Erythroblast (primary cell): ENCODE measurements at regions not wholly inside any gene's neighbourhood (a gene's known extent, or its start where the extent isn't known, plus 50 kb on each side); places are given as distances from the start of the nearest gene placed in this dataset.
A peak's percentile ranks its signal among the peaks of the same experiment; 100 is the strongest.
"Not testable (repeated sequence)": the region's sequence is repeated elsewhere in the genome, so short reads cannot be mapped to it uniquely, and the experiment has no call there.

ENCODE experiments used
- DNase-seq, 2 experiments: peaks; one replicate each; lab custom pipeline; 2025; lab: John Stamatoyannopoulos, UW
- GATA1 ChIP-seq: IDR thresholded peaks from 2 replicates; pipeline ENCODE4 v1.6.1; 2011; ENCODE audit warnings: low read depth, mild to moderate bottlenecking, control low read depth, low read length, moderate library complexity
- POLR2A ChIP-seq: IDR thresholded peaks from 2 replicates; pipeline ENCODE4 v1.6.1; 2011; ENCODE audit warnings: mild to moderate bottlenecking, low read length

DNA sequence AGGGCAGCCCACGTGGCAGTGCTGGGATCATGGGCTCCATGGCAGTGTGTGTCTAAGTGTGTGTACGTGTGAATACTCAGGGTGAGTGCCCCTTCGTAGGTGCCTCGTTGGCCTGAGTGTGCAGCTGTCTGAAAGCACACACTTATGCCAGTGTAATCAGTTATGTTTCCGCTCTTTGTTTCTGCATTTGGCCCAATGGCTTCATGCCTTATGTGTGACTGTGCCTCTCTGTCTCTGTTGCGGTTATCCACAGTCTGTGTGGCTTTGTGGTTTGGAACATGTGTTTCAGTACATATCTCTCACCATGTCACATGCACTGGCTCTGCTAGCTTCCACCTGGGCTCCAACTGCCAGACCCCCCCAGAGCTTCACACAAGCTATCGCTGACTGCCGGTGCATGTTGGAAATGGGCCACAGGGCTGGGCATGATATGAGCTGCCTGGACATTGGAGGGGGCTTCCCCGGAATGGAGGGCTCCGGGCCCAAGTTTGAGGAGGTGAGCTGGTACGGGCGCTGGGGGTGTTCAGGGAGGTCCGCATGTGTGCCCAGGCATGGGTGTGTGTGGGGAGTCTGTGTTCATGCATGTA lies 70.3 kb upstream of the TINAGL1 start:
- TF ChIP-seq GATA1 (no peak), POLR2A (no peak)
- peak in 1 of 2 experiments; percentile 32 for DNase-seq

DNA sequence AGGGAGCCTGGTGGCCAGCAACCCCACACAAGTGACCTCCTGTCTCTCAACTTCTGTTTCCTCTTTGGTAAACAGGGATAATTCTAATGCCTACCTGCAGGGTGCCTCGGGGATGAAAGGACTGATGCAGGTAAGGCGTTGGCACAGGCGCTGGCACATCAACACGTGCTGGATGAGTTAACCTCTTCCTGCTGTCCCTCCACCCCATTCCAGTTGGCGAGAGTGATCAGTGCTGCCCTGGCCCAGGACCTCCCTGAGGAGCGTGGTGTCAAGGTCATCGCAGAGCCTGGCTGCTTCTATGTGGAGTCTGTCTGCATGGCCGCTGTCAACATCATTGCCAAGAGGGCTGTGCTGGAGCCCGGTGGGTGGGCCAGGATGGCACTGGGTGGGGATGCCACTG lies 69.1 kb upstream of the TINAGL1 start:
- no peak for DNase-seq
- TF ChIP-seq GATA1 (no peak), POLR2A (no peak)

DNA sequence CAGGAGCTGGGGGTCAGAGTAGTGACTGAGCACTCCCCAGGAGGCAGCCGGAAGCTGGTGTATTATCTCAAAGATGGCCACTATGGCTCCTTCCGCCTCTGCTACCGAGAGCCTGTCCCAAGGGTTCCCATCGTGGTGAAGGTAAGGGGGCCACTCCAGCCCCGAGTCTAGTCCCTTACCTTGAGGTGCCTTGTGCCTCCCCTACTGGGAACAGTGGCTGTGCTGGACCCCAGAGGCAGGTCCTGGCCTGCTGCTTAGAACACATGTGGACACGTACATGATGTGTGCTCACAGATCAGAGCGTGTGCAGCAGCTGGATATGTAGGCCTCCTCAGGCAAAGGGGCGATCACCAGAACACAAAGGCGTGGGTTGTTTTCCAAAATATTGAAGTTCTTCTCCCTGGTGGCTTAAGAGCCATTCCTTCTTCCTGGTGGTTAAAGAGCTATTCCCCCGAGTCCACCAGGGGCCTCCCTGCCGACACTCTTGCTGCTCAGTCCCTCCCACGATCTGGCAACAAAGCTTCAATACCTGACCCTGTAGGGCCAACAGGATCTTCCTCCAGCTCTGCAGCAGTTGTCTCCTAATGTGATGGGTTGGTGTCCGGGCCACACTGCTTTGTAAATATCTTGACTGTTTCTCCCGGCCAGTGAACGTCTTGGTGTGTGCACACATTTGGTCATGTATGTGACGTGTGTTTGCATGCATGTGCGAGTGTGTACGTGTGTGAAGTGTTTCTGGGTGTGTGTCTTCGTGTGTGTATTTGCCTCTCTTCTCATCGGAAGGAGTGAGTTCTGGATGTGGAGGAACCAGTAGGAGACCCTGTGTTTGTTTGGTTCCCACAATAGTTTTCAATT lies 68.4 kb upstream of the TINAGL1 start:
- no peak for TF ChIP-seq GATA1
- TF ChIP-seq POLR2A, result no peak
- DNase-seq, result no peak

DNA sequence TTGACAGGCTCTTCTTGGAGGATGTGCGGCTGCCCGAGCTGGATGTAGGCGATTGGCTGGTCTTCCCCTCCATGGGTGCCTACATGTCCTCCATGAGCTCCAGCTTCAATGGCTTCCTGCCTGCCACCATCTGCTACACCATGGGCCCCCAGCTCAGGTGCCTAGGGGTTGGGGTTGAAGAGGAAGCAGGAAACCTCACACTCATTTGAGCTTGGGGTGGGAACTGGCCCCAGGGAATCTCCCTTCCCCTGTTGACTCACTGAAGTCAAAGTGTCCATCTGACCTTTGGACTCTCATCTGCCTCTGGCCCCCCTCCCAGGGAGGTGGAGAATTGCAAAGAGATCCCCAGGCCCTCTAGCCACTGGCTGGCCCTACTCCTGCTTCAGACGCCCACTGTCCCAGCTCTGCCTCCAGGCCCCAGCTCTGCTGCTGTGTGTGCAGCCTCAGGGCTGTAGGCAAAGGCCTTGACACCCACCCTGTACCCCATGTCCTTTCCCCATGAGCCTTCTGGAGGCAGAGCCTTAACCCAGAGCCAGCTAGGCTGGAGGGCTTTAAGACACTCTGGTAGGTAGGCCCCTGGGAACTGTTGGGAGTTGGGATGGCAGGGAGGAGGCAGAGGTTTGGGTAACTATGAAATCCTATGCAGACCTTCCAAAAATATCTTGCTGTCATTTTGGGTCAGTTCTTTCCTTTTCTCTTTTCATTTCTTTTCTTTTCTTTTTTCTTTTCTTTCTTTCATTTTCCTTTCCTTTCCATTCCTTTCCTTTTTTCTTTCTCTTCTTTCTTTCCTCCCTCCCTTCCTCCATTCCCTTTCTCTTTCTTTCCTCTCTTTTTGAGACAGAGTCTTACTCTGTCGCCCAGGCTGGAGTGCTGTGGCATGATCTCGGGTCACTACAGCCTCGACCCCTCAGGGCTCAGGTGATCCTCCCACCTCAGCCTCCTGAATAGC lies 66.9 kb upstream of the TINAGL1 start:
- TF ChIP-seq POLR2A (no peak), GATA1 (no peak)
- DNase-seq, result peak in 1 of 2 experiments; percentile 17

DNA sequence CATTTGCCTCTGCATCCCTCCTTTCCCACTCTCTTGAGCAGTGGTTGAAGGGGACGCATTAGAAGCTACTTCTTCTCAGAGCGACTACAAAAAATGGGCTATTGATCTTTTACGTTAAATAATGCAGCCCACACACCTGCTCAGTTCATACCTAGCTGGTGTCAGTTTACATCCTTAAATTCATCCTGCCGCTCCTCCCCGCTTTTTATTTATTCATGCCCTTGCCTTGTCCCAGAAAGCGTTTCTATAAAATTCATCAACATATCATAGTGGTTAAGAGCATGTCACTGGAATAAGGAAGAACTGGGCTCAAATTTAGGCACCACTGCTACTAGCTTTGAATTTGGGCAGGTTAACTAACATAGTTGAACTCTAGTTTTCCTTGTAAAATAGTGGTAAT lies 66.0 kb upstream of the TINAGL1 start:
- TF ChIP-seq GATA1 (no peak), POLR2A (no peak)
- no peak for DNase-seq

DNA sequence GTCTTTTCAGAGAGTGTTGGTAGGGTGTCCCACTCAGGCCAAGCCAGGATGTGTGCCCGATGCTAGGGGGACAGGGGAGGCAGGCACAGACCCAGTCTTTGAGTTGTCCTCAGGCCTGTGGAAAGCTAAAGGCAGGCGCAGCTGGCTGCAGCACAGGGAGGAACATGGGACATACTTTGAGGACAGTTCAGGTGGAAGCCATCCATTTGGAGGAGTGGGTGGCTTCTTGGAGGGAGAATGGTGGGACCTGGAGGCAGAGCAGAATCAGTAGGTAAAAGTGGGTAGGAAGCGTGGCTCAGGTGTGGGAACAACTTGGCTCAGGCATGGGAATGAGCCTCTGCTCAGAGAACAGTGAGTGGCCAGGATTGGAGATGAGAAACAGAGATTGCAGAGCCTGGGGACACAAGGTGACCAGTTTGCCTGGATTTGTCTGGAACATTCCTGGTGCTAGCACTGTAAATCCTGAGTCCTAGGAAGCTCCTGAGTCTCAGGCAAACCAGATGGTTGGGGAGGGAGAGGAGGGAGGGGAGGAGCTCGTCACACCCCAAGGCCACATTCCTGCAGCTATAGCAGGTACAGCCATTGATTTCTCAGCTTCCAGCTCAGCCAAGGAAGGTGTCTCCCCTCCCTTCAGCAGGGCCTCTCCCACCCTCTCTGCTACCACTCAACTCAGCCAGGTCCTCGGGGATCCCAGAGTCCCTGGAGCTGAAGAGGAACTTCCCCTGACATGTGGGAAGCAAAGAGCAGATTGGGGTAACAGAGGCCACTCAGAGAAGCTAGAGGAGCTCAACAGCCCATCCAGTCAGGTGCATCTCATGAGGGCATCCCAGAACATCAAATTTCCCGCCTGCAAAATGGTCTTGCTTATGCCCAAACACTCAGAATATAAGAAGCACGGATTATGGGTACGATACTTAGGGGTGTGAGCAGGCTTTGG lies 65.2 kb upstream of the TINAGL1 start:
- no peak for TF ChIP-seq GATA1
- TF ChIP-seq POLR2A, result no peak
- DNase-seq, result no peak

DNA sequence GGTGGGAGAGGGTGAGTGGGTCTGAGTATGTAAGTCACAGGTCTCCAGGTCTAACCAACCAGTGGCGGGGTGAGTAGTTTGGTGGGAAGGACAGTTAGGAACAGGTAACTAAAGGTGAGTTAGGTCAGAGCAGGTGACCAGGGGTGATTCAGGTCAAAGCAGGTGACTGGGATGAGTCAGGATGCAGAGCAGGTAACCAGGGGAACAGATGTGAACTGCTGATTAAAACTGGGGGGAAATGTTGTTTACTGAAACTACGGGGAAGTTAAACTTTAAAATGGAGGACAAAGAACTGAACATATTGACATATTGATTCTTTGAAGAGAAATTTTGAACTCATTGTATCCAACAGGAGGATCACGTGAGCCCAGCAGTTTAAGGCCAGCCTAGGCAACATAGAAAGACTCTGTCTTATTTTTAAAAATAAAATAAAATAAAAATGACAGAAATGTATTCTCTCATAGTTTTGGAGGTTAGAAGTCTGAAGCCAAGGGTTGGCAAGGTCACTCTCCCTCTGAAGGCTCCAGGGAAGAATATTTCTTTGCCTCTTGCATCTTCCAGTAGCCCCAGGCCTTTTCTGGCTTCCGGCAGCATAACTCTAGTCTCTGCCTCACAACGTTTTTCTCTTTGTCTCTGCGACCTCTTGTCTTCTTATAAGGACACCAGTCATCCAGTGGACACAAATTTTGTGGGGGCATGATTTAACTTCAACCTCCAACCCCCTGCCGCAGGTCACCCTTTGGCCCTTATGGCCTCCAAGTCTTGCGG lies 64.3 kb upstream of the TINAGL1 start:
- no peak for TF ChIP-seq GATA1
- no peak for TF ChIP-seq POLR2A
- DNase-seq, result peak in 1 of 2 experiments; percentile 7

DNA sequence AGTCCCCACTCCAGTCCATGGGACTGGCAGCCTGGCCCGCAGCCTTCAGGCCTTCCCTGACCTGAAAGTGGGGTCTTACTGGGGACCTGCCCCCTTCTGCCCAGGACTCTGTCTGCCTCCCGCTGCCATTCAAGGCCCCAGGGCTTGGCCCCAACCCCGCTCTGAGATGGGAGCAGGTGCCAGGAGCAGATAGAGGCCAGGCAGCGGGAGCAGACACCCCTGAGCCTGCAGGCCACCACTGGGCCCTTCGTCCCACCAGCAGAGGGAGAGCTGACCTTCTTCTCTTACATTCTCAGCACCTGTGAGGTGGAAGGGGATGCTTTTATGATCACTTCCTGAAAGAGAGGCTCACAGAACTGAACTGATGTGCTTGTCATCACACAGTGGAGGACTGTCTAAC lies 62.2 kb upstream of the TINAGL1 start:
- TF ChIP-seq POLR2A, result no peak
- TF ChIP-seq GATA1, result no peak

DNA sequence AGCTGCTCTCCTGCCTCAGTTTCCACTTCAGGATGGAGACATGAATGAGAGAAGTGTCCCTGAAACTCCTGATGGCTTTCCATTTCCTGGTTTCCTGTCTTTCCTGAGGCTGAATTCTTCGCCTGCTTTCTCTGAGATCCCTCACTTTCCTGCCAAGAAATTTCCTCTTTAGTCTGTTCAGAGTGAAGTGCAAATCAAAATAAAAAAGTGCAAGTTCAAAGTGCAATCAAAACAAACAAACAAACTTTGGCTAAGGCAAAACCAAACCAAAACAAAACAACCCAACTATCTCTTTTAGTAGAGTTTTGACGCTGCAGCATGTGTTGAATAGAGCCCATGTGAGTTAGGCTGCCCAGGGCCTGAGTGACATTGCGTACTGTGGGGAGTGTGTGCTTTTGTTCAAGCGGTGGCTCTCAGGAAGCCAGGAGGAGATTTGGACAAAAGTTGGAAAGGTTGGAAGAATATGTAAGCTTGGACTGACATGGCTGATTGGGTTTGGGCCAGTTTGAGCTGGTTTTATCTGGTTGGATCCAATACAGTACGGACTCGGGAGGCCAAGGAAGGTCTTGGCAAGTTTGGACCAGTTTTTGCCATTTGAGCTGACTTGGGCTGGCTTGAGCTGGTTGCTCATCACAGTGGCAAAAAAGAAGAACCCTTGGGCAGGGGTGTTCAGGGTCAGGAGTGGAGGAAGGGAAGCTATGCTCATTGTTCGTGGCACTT lies 61.1 kb upstream of the TINAGL1 start:
- TF ChIP-seq GATA1 (no peak), POLR2A (no peak)
- DNase-seq, result no peak

More for the DNA sequence above, 62.2 kb upstream of the TINAGL1 start:
- DNase-seq, result no peak

DNA sequence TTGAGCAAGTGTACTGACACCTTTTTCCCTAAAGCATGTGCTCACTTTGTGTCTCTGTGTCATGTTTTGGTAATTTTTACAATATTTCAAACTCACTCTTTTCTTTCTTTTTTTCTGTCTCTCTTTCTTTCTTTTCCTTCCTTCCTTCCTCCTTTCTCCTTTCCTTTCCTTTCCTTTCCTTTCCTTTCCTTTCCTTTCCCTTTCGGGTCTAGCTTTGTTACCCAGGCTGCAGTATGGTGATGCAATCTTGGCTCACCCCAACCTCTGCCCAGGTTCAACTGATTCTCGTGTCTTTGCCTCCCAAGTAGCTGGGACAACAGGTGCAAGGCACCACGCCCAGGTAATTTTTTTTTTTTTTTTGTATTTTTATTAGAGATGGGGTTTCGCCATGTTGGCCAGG lies 60.4 kb upstream of the TINAGL1 start:
- no peak for DNase-seq
- TF ChIP-seq POLR2A, result no peak
- no peak for TF ChIP-seq GATA1

DNA sequence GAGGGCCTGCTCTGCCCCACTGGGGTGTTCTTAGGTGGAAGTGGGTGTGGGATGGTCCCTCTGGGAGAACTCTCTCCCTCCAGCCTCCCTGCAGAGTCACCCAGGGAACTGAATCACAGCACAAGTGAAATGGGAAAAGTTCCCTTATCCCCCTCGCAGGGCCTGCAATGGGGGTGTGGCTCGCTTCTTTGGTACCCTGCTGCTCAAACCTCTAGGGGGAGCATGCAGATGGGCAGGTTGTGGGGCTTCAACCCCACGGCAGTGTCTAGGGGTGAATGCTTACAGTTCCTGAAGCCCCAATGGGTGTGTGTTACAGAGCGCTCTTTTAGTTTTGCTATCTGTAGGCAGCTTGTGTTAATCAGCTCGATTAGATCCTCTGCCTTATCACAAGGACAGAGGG lies 59.0 kb upstream of the TINAGL1 start:
- TF ChIP-seq POLR2A, result no peak
- TF ChIP-seq GATA1, result no peak
- DNase-seq, result no peak

DNA sequence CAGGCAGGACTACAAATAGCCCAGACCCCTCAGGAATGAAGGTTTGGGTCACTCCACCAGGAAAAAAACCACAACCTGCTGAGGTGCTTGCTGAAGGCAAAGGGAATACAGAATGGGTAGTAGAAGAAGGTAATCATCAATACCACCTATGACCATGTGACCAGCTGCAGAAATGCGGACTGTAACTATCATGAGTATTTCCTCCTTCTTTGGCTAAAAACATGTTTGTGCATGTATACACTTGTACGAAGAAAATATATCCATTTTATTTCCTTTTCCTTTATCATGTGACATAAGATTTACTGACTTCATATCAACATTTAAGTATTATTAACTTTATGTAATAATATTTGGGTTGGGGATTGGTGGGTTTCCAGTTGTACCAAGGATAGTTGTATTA lies 58.3 kb upstream of the TINAGL1 start:
- DNase-seq, result not testable (repeated sequence)
